SK-N-MC (cell line): ENCODE measurements at regions not wholly inside any gene's neighbourhood (a gene's known extent, or its start where the extent isn't known, plus 50 kb on each side); places are given as distances from the start of the nearest gene placed in this dataset.

Experiments
- DNase-seq: peaks from one replicate; pipeline ENCODE4 v3.0.0-alpha.2; 2011; ENCODE audit warnings: low read depth, low spot score
- H3K27ac ChIP-seq: fragments of 200-600 bp; sonication (generic); 2 replicates; pipeline ENCODE4 v1.5.1; 2016; ENCODE audit warnings: mixed run types
- H3K36me3 ChIP-seq: fragments of 200-600 bp; sonication (generic); 2 replicates; pipeline ENCODE4 v1.6.1; 2017; ENCODE audit warnings: antibody characterized with exemption, low read length, mixed read lengths; ENCODE audit not compliant: insufficient read depth
- H3K4me3 ChIP-seq: fragments of 200-600 bp; sonication (generic); 2 replicates; pipeline ENCODE4 v1.5.1; 2016
- H3K9ac ChIP-seq: fragments of 200-600 bp; sonication (generic); 2 replicates; pipeline ENCODE4 v1.8.0; 2017; ENCODE audit warnings: mixed run types, mixed read lengths; ENCODE audit not compliant: insufficient read length
- H3K9me3 ChIP-seq: fragments of 200-600 bp; sonication (generic); 2 replicates; pipeline ENCODE4 v1.6.1; 2017; ENCODE audit warnings: low read depth, mild to moderate bottlenecking, antibody characterized with exemption, low read length, moderate library complexity, mixed read lengths
- EZH2 ChIP-seq: fragments of 200-600 bp; sonication (generic); IDR thresholded peaks from one replicate; pipeline ENCODE4 v1.6.1; 2017; ENCODE audit warnings: antibody characterized with exemption
- FOXP2 ChIP-seq: optimal IDR thresholded peaks from 2 replicates; pipeline ENCODE3; 2011; ENCODE audit warnings: mild to moderate bottlenecking, moderate library complexity; ENCODE audit not compliant: insufficient read depth; ENCODE audit errors: extremely low read length, control extremely low read depth
- POLR2AphosphoS5 ChIP-seq: IDR thresholded peaks from 2 replicates; pipeline ENCODE4 v1.6.1; 2012; ENCODE audit warnings: mild to moderate bottlenecking, low read depth, low read length, borderline replicate concordance

DNA sequence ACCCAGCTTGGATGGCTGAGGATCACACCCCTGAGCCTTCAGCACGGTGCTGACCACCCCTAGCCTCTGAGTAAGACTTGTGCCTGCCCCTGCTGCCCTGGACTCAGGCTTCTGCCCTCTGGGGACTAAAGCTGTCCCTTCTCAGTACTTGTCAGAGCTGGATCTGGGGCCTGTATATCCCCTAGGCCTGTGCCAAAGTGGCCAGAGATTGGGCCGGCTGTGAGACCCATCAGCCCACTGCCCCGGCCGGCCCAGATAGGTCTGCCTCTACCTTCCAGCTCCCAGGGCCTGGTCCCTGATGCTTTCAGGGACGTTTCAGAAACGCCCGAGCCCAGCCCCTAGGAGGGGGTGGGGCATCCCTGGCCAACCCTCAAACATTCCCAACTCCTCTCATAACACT, 137.8 kb downstream of the ZDHHC20 start:
- DNase-seq: no peak
- Histone ChIP-seq H3K9ac (no peak overlapping the region), H3K36me3 (peaks cover 4% of the 10 kb centered on the region; the same call in 1 of the 2 replicates), H3K27ac (no peak overlapping the region), H3K4me3 (no peak overlapping the region), H3K9me3 (no peaks in the 10 kb centered on the region)
- TF ChIP-seq POLR2AphosphoS5: no peak
- TF ChIP-seq FOXP2: no peak

DNA sequence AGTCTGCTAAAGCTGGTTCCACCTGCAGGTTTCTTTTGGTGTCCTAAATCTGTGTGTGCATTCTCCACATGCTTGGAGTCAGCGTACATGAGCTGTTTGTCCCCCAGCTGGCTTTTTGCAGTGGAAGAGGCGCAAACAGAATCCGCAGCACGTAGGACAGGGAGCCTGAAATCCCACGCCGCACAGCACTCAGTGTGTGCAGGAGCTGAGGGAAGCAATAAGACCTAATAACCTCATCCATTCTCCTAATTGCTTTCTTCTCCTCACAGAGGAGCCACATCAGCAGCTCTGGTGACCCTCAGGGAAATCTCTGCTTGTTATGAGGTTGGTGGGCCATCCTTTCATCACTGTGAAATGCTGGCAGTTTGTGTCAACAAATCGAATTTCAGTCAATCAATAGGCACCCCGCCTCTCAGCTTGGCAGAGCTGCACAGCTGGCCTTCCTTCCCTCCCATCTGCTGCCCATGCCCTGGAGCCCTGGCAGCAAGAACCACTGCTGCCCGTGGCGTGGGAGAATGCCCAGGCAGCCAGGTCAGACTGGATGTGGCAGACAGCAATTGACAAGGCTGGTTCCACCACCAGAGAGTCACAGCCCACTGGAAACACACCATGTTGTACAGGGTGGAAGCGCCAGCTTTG, 136.7 kb downstream of the ZDHHC20 start:
- no peak for TF ChIP-seq EZH2
- no peak for TF ChIP-seq FOXP2
- no peak for TF ChIP-seq POLR2AphosphoS5
- H3K4me3 ChIP-seq: no peak overlapping the region
- no peak overlapping the region for H3K27ac ChIP-seq
- peaks cover under 1% of the 10 kb centered on the region; the same call in 1 of the 2 replicates for H3K36me3 ChIP-seq
- DNase-seq: no peak
- H3K9ac ChIP-seq: no peak overlapping the region
- H3K9me3 ChIP-seq: no peaks in the 10 kb centered on the region
